ENCODE measurements at regions not wholly inside any gene's neighbourhood (a gene's known extent, or its start where the extent isn't known, plus 50 kb on each side); places are given as distances from the start of the nearest gene placed in this dataset.

- TF ChIP-seq CTCF (IDR thresholded peaks at IDR 0.05; ENCODE audit: extremely low read depth in 1 of 2, insufficient read depth in 1 of 2, low read depth in 1 of 2, low read length in 2 of 2), result no peak
- TF ChIP-seq EZH2 (IDR thresholded peaks at IDR 0.05; ENCODE audit: borderline replicate concordance, low read depth, low read length, severe bottlenecking), result no peak
- no peak for TF ChIP-seq GATA2 (IDR thresholded peaks at IDR 0.05; ENCODE audit: insufficient read depth, insufficient read length, low read depth, low read length)
- TF ChIP-seq POLR2A (IDR thresholded peaks at IDR 0.05; ENCODE audit: low read depth, low read length), result no peak
- TF ChIP-seq FOS (IDR thresholded peaks at IDR 0.05; ENCODE audit: borderline replicate concordance, insufficient read depth, low read length), result no peak
- TF ChIP-seq POLR2AphosphoS5 (IDR thresholded peaks at IDR 0.05; ENCODE audit: insufficient read depth, low read depth, low read length), result no peak
- no peak for TF ChIP-seq MAX (IDR thresholded peaks at IDR 0.05; ENCODE audit: insufficient read depth, insufficient read length)
- no peak for TF ChIP-seq JUN (IDR thresholded peaks at IDR 0.05; ENCODE audit: borderline replicate concordance, insufficient read depth, insufficient read length, low read depth)
These were observed 50.8 kb upstream of the SPTLC3 start for GRCh38 chr20:12957968-12958367.
